Tibial artery (tissue), 4 donors: ENCODE measurements at regions not wholly inside any gene's neighbourhood (a gene's known extent, or its start where the extent isn't known, plus 50 kb on each side); places are given as distances from the start of the nearest gene placed in this dataset.
"Not testable (repeated sequence)": the region's sequence is repeated elsewhere in the genome, so short reads cannot be mapped to it uniquely, and the experiment has no call there.

Source experiments
- DNase-seq, 2 donors: peaks; one replicate each; pipeline ENCODE4 v3.0.0-alpha.2; 2019
- H3K27ac ChIP-seq, 2 donors: fragments of 200-600 bp; sonication (generic) in 1 of 2; 1 replicate in 1 of 2; 2 replicates in 1 of 2; pipeline ENCODE4 v1.5.1; 2018 to 2019; ENCODE audit warnings: mild to moderate bottlenecking in 1 of 2
- H3K27me3 ChIP-seq, 2 donors: fragments of 200-600 bp; sonication (generic) in 1 of 2; one replicate each; pipeline versions ENCODE4 v1.5.1 to v1.6.0; 2016 to 2019
- H3K36me3 ChIP-seq, 3 donors: fragments of 200-600 bp; sonication (generic) in 2 of 3; one replicate each; pipeline ENCODE4 v1.5.1; 2016 to 2019; ENCODE audit warnings: mild to moderate bottlenecking in 2 of 3
- H3K4me1 ChIP-seq, 4 donors: fragments of 200-600 bp; sonication (generic) in 2 of 4; 1 replicate in 3 of 4; 2 replicates in 1 of 4; pipeline ENCODE4 v1.5.1; 2016 to 2019
- H3K4me3 ChIP-seq, 2 donors: fragments of 200-600 bp; sonication (generic) in 1 of 2; 1 replicate in 1 of 2; 2 replicates in 1 of 2; pipeline ENCODE4 v1.5.1; 2018 to 2019; ENCODE audit warnings: mild to moderate bottlenecking in 2 of 2
- H3K9me3 ChIP-seq, 3 donors: fragments of 200-600 bp; sonication (generic) in 1 of 3; one replicate each; pipeline ENCODE4 v1.5.1; 2016 to 2019
- intact Hi-C: fragments of 100-400 bp; cut with DNase I; formaldehyde crosslinking; loops from one replicate; pipeline ENCODE4 v1.15.0; 2023; ENCODE audit warnings: low total_unique reads
- TF ChIP-seq, protein P1 (sequence below), 2 experiments: fragments of 200-600 bp in 1 of 2; fragments of 450-650 bp in 1 of 2; IDR thresholded peaks; one replicate each; pipeline ENCODE4 v1.5.1; 2017 to 2019; ENCODE audit warnings: antibody characterized with exemption in 2 of 2, mild to moderate bottlenecking in 1 of 2, moderate library complexity in 1 of 2

GRCh38 chr7:3138997-3139396 is 95.3 kb upstream of the CARD11 start:
- intact Hi-C loops: no loop called here
- no peak overlapping the region for H3K4me3 ChIP-seq
- H3K27me3 ChIP-seq: peaks cover 0 to 4% of the 10 kb centered on the region in 2 donors
- no peaks in the 10 kb centered on the region for H3K36me3 ChIP-seq
- peaks cover 0 to 3% (median 0%) of the 10 kb centered on the region in 3 donors for H3K9me3 ChIP-seq
- H3K4me1 ChIP-seq: peaks cover 0 to 4% (median 1%) of the 10 kb centered on the region in 4 donors
- no peak overlapping the region for H3K27ac ChIP-seq
- no peak for DNase-seq
- TF ChIP-seq, protein P1, sequence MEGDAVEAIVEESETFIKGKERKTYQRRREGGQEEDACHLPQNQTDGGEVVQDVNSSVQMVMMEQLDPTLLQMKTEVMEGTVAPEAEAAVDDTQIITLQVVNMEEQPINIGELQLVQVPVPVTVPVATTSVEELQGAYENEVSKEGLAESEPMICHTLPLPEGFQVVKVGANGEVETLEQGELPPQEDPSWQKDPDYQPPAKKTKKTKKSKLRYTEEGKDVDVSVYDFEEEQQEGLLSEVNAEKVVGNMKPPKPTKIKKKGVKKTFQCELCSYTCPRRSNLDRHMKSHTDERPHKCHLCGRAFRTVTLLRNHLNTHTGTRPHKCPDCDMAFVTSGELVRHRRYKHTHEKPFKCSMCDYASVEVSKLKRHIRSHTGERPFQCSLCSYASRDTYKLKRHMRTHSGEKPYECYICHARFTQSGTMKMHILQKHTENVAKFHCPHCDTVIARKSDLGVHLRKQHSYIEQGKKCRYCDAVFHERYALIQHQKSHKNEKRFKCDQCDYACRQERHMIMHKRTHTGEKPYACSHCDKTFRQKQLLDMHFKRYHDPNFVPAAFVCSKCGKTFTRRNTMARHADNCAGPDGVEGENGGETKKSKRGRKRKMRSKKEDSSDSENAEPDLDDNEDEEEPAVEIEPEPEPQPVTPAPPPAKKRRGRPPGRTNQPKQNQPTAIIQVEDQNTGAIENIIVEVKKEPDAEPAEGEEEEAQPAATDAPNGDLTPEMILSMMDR (IDR thresholded peaks at IDR 0.05): no peak

GRCh38 chr7:3140834-3141233 is 97.2 kb upstream of the CARD11 start:
- Histone ChIP-seq H3K36me3 (no peaks in the 10 kb centered on the region), H3K4me3 (no peak overlapping the region), H3K9me3 (peaks cover 0 to 3% (median 0%) of the 10 kb centered on the region in 3 donors), H3K4me1 (peaks cover 0 to 12% (median 4%) of the 10 kb centered on the region in 4 donors), H3K27ac (no peak overlapping the region), H3K27me3 (peaks cover 0 to 4% of the 10 kb centered on the region in 2 donors)
- intact Hi-C loops: loop anchor here (5.0 kb wide), 1 partner anchor 396 kb away; no protein-coding TSS in a partner anchor
- TF ChIP-seq, protein P1 (IDR thresholded peaks at IDR 0.05): no peak
- DNase-seq: no peak

DNA sequence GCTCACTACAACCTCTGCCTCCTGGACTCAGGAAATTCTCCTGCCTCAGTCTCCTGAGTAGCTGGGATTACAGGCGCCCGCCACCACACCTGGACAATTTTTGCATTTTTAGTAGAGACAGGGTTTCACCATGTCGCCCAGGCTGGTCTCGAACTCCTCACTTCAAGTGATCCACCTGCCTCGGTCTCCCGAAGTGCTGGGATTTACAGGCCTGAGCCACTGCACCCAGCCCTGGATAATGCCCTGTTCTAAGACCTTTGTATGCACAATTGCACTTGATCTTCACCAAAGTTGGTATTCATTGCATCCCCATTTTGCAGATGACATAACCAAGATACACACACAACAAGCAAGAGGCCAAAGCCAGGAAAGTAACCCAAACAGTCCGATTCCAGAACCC is 97.7 kb upstream of the CARD11 start:
- TF ChIP-seq, protein P1 (IDR thresholded peaks at IDR 0.05): no peak
- no peak for DNase-seq
- intact Hi-C loops: loop anchor here (5.0 kb wide), 1 partner anchor 396 kb away; no protein-coding TSS in a partner anchor
- H3K27me3 ChIP-seq: peaks cover 0 to 4% of the 10 kb centered on the region in 2 donors
- no peak overlapping the region for H3K4me3 ChIP-seq
- H3K4me1 ChIP-seq: peaks cover 0 to 12% (median 4%) of the 10 kb centered on the region in 4 donors
- no peak overlapping the region for H3K27ac ChIP-seq
- no peaks in the 10 kb centered on the region for H3K36me3 ChIP-seq
- H3K9me3 ChIP-seq: peaks cover 0 to 3% (median 0%) of the 10 kb centered on the region in 3 donors

GRCh38 chr7:3143869-3144775 is 100.5 kb upstream of the CARD11 start:
- Histone ChIP-seq H3K4me3 (no peak overlapping the region), H3K9me3 (no peaks in the 10 kb centered on the region), H3K27ac (no peak overlapping the region), H3K4me1 (peaks cover 0 to 12% (median 4%) of the 10 kb centered on the region in 4 donors), H3K27me3 (no peaks in the 10 kb centered on the region), H3K36me3 (no peaks in the 10 kb centered on the region)
- no peak for DNase-seq
- intact Hi-C loops: loop anchor here (5.0 kb wide), 1 partner anchor 393 kb away; no protein-coding TSS in a partner anchor
- TF ChIP-seq, protein P1 (IDR thresholded peaks at IDR 0.05): no peak

GRCh38 chr7:3144776-3145125 is 101.1 kb upstream of the CARD11 start:
- not testable (repeated sequence) for H3K27me3 ChIP-seq, H3K9me3 ChIP-seq, DNase-seq, H3K4me3 ChIP-seq, H3K27ac ChIP-seq, H3K36me3 ChIP-seq
- peaks cover 0 to 12% (median 4%) of the 10 kb centered on the region in 4 donors for H3K4me1 ChIP-seq
- intact Hi-C loops: loop anchor here (5.0 kb wide), 1 partner anchor 393 kb away; no protein-coding TSS in a partner anchor
